ENCODE measurements at regions not wholly inside any gene's neighbourhood (a gene's known extent, or its start where the extent isn't known, plus 50 kb on each side); places are given as distances from the start of the nearest gene placed in this dataset.
A peak's percentile ranks its signal among the peaks of the same experiment; 100 is the strongest.
"Not testable (repeated sequence)": the region's sequence is repeated elsewhere in the genome, so short reads cannot be mapped to it uniquely, and the experiment has no call there.

DNA sequence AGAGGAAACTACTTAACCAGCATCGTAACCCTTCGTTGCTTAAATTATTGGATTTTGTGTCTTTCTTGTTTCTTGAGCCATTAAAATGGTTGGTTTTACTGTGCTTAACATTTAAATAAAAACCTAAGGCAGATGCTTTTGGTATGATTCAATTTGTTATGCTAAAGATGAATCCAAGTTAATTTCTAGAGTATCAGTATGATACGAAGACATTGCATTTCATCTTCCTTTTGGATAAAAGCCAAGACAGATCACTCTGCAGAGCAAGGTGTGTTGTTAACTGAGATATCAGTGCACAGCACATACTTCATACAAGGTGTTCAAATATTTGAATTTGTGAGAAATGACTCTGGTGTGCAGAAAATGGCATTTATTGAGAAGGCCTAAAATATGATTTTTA is 480.5 kb downstream of the PCNX1 start:
- Mint-ChIP-seq H3K27me3 (no peaks in the 10 kb centered on the region), H3K4me1 (peaks cover 34% of the 10 kb centered on the region), H3K4me3 (no peak overlapping the region), H3K9me3 (no peaks in the 10 kb centered on the region), H3K36me3 (peaks cover 8% of the 10 kb centered on the region), H3K27ac (no peak overlapping the region)
- DNase-seq (ENCODE audit: low spot score in 2 of 2), result no peak
- no peak for ATAC-seq (ENCODE audit: low read depth)

- ATAC-seq (ENCODE audit: low read depth) (no peak), DNase-seq (ENCODE audit: low spot score in 2 of 2) (no peak)
- Mint-ChIP-seq H3K4me3 (no peak overlapping the region), H3K9me3 (no peaks in the 10 kb centered on the region), H3K27me3 (no peaks in the 10 kb centered on the region), H3K27ac (no peak overlapping the region), H3K4me1 (peaks cover 31% of the 10 kb centered on the region), H3K36me3 (peaks cover 8% of the 10 kb centered on the region)
Measured at GRCh38 chr14:71388336-71388735, 481.1 kb downstream of the PCNX1 start.

GRCh38 chr14:71388862-71389261 is 481.6 kb downstream of the PCNX1 start:
- Mint-ChIP-seq H3K27ac (peak overlapping the region; percentile 33), H3K4me1 (peaks cover 30% of the 10 kb centered on the region), H3K9me3 (no peaks in the 10 kb centered on the region), H3K36me3 (peaks cover 8% of the 10 kb centered on the region), H3K27me3 (no peaks in the 10 kb centered on the region), H3K4me3 (no peak overlapping the region)
- DNase-seq (ENCODE audit: low spot score in 2 of 2), result no peak
- ATAC-seq (ENCODE audit: low read depth), result no peak

- ATAC-seq (ENCODE audit: low read depth) (no peak), DNase-seq (ENCODE audit: low spot score in 2 of 2) (no peak)
- H3K4me1 Mint-ChIP-seq, result peaks cover 35% of the 10 kb centered on the region
- no peaks in the 10 kb centered on the region for H3K9me3 Mint-ChIP-seq
- H3K36me3 Mint-ChIP-seq, result peaks cover 2% of the 10 kb centered on the region
- no peak overlapping the region for H3K4me3 Mint-ChIP-seq
- H3K27me3 Mint-ChIP-seq, result no peaks in the 10 kb centered on the region
- peak overlapping the region; percentile 88 for H3K27ac Mint-ChIP-seq
Measured at GRCh38 chr14:71394386-71394785, 487.1 kb downstream of the PCNX1 start.

DNA sequence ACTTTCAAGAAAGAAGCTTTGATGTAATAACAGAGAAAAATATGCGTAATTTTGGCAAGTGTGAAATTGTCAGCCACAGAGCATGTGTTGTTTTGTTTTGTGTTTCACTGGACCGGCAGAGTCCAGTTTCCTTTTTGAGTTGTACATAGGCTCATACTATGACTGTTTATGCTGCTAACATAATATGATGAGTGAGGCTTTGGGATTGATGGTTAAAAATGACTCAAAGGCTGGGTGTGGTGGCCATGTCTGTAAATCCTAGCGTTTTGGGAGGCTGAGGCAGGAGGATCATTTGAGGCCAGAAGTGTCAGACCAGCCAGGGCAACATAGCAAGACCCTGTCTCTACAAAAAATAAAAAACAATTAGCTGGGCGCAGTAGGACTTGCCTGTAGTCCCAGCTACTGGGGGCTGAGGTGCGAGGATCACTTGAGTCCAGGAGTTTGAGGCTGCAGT is 487.9 kb downstream of the PCNX1 start:
- Mint-ChIP-seq H3K4me3 (no peak overlapping the region), H3K9me3 (no peaks in the 10 kb centered on the region), H3K27me3 (no peaks in the 10 kb centered on the region), H3K27ac (peak overlapping the region; percentile 88), H3K36me3 (peaks cover 2% of the 10 kb centered on the region), H3K4me1 (peaks cover 32% of the 10 kb centered on the region)
- ATAC-seq (ENCODE audit: low read depth) (no peak), DNase-seq (ENCODE audit: low spot score in 2 of 2) (no peak)

GRCh38 chr14:71395636-71396035 is 488.4 kb downstream of the PCNX1 start:
- ATAC-seq (ENCODE audit: low read depth), result no peak
- peaks cover 36% of the 10 kb centered on the region for H3K4me1 Mint-ChIP-seq
- peak overlapping the region; percentile 88 for H3K27ac Mint-ChIP-seq
- H3K4me3 Mint-ChIP-seq, result no peak overlapping the region
- no peak for DNase-seq (ENCODE audit: low spot score in 2 of 2)
- H3K27me3 Mint-ChIP-seq, result no peaks in the 10 kb centered on the region
- H3K36me3 Mint-ChIP-seq, result peaks cover 2% of the 10 kb centered on the region
- no peaks in the 10 kb centered on the region for H3K9me3 Mint-ChIP-seq

- Mint-ChIP-seq H3K27ac (peak overlapping the region; percentile 88), H3K27me3 (no peaks in the 10 kb centered on the region), H3K9me3 (no peaks in the 10 kb centered on the region), H3K36me3 (peaks cover 2% of the 10 kb centered on the region), H3K4me1 (peaks cover 40% of the 10 kb centered on the region), H3K4me3 (no peak overlapping the region)
- DNase-seq (ENCODE audit: low spot score in 2 of 2) (no peak), ATAC-seq (ENCODE audit: low read depth) (no peak)
Measured at GRCh38 chr14:71396050-71396677, 488.9 kb downstream of the PCNX1 start.

GRCh38 chr14:71397371-71397770 is 490.1 kb downstream of the PCNX1 start:
- peak overlapping the region; percentile 98 for H3K27ac Mint-ChIP-seq
- ATAC-seq (ENCODE audit: low read depth) (no peak), DNase-seq (ENCODE audit: low spot score in 2 of 2) (no peak)
- no peak overlapping the region for H3K4me3 Mint-ChIP-seq
- no peaks in the 10 kb centered on the region for H3K27me3 Mint-ChIP-seq
- H3K36me3 Mint-ChIP-seq, result peaks cover 2% of the 10 kb centered on the region
- peaks cover 30% of the 10 kb centered on the region for H3K4me1 Mint-ChIP-seq
- H3K9me3 Mint-ChIP-seq, result no peaks in the 10 kb centered on the region

DNA sequence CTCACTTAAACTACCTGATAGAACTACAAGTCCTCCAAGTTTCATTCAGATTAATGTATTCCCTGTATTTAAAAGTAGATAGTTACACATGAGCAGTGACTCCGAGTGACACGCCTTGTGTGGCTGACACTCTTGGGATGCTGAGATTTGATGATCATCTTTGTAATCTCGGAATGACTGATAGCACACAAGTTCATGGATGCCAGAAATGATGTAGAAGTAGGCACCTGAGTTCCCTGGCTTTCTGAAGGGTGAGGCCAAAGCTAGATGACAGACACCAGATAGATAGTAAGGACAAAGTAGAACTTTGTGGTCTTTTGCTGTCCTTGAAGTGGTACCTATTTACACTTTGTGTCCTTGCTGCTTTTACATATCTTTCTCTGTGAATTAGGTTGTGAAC is 491.2 kb downstream of the PCNX1 start:
- Mint-ChIP-seq H3K27me3 (no peaks in the 10 kb centered on the region), H3K27ac (peak overlapping the region; percentile 98), H3K4me1 (peaks cover 29% of the 10 kb centered on the region), H3K9me3 (no peaks in the 10 kb centered on the region), H3K36me3 (peaks cover 2% of the 10 kb centered on the region), H3K4me3 (no peak overlapping the region)
- peak; percentile 4 for ATAC-seq (ENCODE audit: low read depth)
- DNase-seq (ENCODE audit: low spot score in 2 of 2), result no peak

DNA sequence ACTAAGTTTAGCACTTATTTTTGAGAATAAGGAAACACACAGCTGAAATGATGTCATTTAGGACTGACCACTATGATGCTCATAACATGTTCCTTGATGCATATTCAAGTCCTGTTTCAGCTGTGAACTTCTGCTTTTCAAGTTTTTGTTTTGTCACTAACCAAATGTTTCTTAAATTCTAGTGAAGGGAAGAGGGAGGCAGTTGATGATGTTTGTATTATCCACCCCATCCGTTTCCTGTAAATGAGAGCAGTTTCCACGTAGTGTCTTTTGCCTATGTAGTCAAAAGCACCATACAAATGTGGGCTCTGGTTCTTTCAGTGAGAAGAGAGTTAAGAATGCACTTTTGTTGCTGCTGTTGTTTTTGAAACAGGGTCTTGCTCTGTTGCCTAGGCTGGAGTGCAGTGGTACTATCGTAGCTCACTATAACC is 491.8 kb downstream of the PCNX1 start:
- Mint-ChIP-seq H3K9me3 (no peaks in the 10 kb centered on the region), H3K4me3 (peak overlapping the region; percentile 59), H3K36me3 (peaks cover 2% of the 10 kb centered on the region), H3K27ac (peak overlapping the region; percentile 98), H3K27me3 (no peaks in the 10 kb centered on the region), H3K4me1 (peaks cover 28% of the 10 kb centered on the region)
- DNase-seq (ENCODE audit: low spot score in 2 of 2) (peak; percentile 54 to 80), ATAC-seq (ENCODE audit: low read depth) (peak; percentile 74)

GRCh38 chr14:71400871-71401321 is 493.6 kb downstream of the PCNX1 start:
- peak overlapping the region; percentile 98 for H3K27ac Mint-ChIP-seq

DNA sequence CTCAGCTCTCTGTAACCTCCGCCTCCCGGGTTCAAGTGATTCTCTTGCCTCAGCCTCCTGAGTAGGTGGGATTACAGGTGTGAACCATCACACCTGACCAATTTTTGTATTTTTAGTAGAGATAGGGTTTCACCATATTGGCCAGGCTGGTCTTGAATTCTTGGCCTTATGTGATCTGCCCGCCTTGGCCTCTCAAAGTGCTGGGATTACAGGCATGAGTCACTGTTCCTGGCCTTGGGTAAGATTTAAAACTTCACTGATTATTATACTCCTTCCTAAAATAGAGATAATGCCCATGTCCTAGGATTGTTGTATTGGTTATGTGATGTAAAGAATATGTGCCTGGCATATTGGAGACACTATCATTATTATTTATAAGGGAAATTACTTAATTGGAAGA is 495.2 kb downstream of the PCNX1 start:
- not testable (repeated sequence) for H3K27me3 Mint-ChIP-seq; ATAC-seq (ENCODE audit: low read depth); H3K4me3 Mint-ChIP-seq; DNase-seq (ENCODE audit: low spot score in 2 of 2); H3K36me3 Mint-ChIP-seq; H3K9me3 Mint-ChIP-seq
- H3K4me1 Mint-ChIP-seq, result peaks cover 26% of the 10 kb centered on the region
- H3K27ac Mint-ChIP-seq, result peak overlapping the region; percentile 78

More at GRCh38 chr14:71400871-71401321, 493.6 kb downstream of the PCNX1 start:
- Mint-ChIP-seq H3K4me1 (peaks cover 29% of the 10 kb centered on the region), H3K36me3 (peaks cover 8% of the 10 kb centered on the region), H3K9me3 (no peaks in the 10 kb centered on the region), H3K27me3 (no peaks in the 10 kb centered on the region), H3K4me3 (peak overlapping the region; percentile 40)
- peak in 1 of 2 donors; percentile 68 for DNase-seq (ENCODE audit: low spot score in 2 of 2)
- peak; percentile 52 for ATAC-seq (ENCODE audit: low read depth)

DNA sequence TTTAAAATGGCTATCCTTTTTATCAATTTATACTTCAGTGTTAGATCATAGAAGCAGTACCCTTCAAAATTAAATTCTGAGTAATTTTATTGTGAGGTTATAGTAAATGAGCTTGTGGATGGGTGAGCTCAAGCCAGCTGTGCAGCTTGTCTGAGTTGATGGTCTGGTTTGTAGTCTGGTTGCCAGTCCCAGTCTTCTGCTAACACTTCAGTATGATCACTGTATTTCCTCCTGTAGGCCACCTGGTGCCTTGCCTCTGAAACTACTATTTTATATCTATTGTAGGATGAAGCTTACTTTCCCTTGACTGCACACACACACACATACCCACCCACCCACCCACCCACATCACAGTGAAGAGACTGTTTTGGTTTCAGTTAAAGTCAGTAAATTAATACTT is 496.4 kb downstream of the PCNX1 start:
- ATAC-seq (ENCODE audit: low read depth) (peak; percentile 44), DNase-seq (ENCODE audit: low spot score in 2 of 2) (peak in 1 of 2 donors; percentile 53)
- Mint-ChIP-seq H3K9me3 (no peaks in the 10 kb centered on the region), H3K4me1 (peaks cover 21% of the 10 kb centered on the region), H3K27me3 (no peaks in the 10 kb centered on the region), H3K27ac (peak overlapping the region; percentile 55), H3K36me3 (peaks cover 9% of the 10 kb centered on the region), H3K4me3 (no peak overlapping the region)

DNA sequence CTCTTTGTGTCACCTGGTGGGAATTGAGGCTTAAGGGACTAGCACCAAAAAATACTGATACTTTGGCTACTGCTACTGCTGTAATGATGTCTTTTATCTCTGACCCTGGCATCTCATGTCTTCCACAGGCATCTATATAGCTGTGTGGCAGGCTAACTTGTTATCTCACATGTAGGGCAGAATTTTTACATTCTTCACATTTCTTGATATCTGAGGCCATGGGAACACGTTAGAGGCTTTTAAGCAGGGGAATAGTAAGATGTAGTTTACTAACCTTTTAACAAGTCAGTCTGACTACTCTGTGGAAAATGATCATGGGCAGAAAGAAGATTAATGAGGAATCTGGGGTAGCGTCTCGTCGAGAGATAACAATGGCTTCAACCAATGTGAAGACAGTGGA is 498.4 kb downstream of the PCNX1 start:
- DNase-seq (ENCODE audit: low spot score in 2 of 2), result no peak
- Mint-ChIP-seq H3K4me3 (no peak overlapping the region), H3K9me3 (no peaks in the 10 kb centered on the region), H3K27me3 (no peaks in the 10 kb centered on the region), H3K27ac (peak overlapping the region; percentile 16), H3K36me3 (peaks cover 9% of the 10 kb centered on the region), H3K4me1 (peaks cover 18% of the 10 kb centered on the region)
- no peak for ATAC-seq (ENCODE audit: low read depth)
